Astrocyte of the cerebellum (primary cell): ENCODE measurements at regions not wholly inside any gene's neighbourhood (a gene's known extent, or its start where the extent isn't known, plus 50 kb on each side); places are given as distances from the start of the nearest gene placed in this dataset.

ENCODE experiments used
- DNase-seq: peaks from one replicate; pipeline ENCODE4 v3.0.0-alpha.2; 2011; ENCODE audit warnings: low read depth
- H3K4me3 ChIP-seq: 2 replicates; pipeline ENCODE4 v1.5.1; 2011; ENCODE audit warnings: mild to moderate bottlenecking, low read depth, low read length, moderate library complexity
- CTCF ChIP-seq: IDR thresholded peaks from 2 replicates; pipeline ENCODE4 v1.5.1; 2012; ENCODE audit warnings: low read length, low read depth, moderate library complexity, mild to moderate bottlenecking; ENCODE audit errors: missing control alignments
- in situ Hi-C: cut with HindIII; loops from 2 replicates; pipeline ENCODE4 v1.10.0; 2017; ENCODE audit warnings: low sequenced_read_pairs

GRCh38 chr1:84759756-84760155, 69.5 kb upstream of the SSX2IP start:
- no peak overlapping the region for H3K4me3 ChIP-seq
- no peak for TF ChIP-seq CTCF
- no peak for DNase-seq
- in situ Hi-C loops, result loop anchor here (25.0 kb wide), 1 partner anchor 622 kb away; the partner anchor contains the start of gene PRKACB

GRCh38 chr1:84758968-84759491, 68.8 kb upstream of the SSX2IP start:
- TF ChIP-seq CTCF, result no peak
- in situ Hi-C loops, result loop anchor here (25.0 kb wide), 1 partner anchor 622 kb away; the partner anchor contains the start of gene PRKACB
- DNase-seq, result no peak
- H3K4me3 ChIP-seq, result no peak overlapping the region

GRCh38 chr1:84758476-84758875, 68.2 kb upstream of the SSX2IP start:
- in situ Hi-C loops, result loop anchor here (25.0 kb wide), 1 partner anchor 621 kb away; the partner anchor contains the start of gene PRKACB
- DNase-seq, result no peak
- no peak overlapping the region for H3K4me3 ChIP-seq
- TF ChIP-seq CTCF, result no peak

- in situ Hi-C loops, result loop anchor here (25.0 kb wide), 1 partner anchor 620 kb away; the partner anchor contains the start of gene PRKACB
- no peak for DNase-seq
- H3K4me3 ChIP-seq, result no peak overlapping the region
- TF ChIP-seq CTCF, result peak; percentile 37
Observed at GRCh38 chr1:84757301-84757700, 67.0 kb upstream of the SSX2IP start.

- in situ Hi-C loops, result loop anchor here (25.0 kb wide), 1 partner anchor 619 kb away; the partner anchor contains the start of gene PRKACB
- H3K4me3 ChIP-seq, result no peak overlapping the region
- no peak for TF ChIP-seq CTCF
- no peak for DNase-seq
Observed at GRCh38 chr1:84756455-84757082, 66.3 kb upstream of the SSX2IP start.

- no peak for TF ChIP-seq CTCF
- H3K4me3 ChIP-seq, result no peak overlapping the region
Observed at GRCh38 chr1:84756001-84756400, 65.7 kb upstream of the SSX2IP start.

More at GRCh38 chr1:84756001-84756400, 65.7 kb upstream of the SSX2IP start:
- DNase-seq, result no peak
- in situ Hi-C loops, result loop anchor here (25.0 kb wide), 1 partner anchor 619 kb away; the partner anchor contains the start of gene PRKACB
